ENCODE measurements at regions not wholly inside any gene's neighbourhood (a gene's known extent, or its start where the extent isn't known, plus 50 kb on each side); places are given as distances from the start of the nearest gene placed in this dataset.

DNA sequence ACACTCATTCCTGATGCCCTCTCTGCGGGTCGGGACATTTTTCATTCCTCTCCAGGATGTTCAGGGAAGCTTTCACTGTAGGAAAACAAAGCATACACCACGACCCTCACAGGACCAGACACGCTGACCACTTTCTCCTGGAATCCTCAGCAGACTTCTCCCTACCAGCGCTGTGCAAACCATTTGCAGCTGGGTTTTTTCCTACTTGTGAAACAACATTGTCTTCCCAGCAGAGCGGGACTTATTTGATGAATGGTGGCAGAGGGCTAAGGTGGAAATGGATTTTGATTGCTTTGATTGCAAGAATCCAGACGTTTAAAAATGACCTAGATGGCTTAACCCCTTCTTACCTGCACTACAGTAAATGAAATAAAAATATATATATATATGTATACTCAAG, 265.9 kb downstream of the TBC1D4 start:
- H3K36me3 ChIP-seq (ENCODE audit: control insufficient read depth, insufficient read depth, low read length) = no peaks in the 10 kb centered on the region
- H3K4me3 ChIP-seq (ENCODE audit: extremely low read depth, insufficient read depth, low read length, poor library complexity, severe bottlenecking) = no peak overlapping the region
- no peaks in the 10 kb centered on the region for H3K4me1 ChIP-seq (ENCODE audit: control insufficient read depth, insufficient read depth, low read length, poor library complexity, severe bottlenecking)
- 76 to 81% methylated on average over 2 to 5 of the region's 7 CpGs for WGBS, 2 experiments (ENCODE audit: insufficient coverage in 2 of 2)
- H3K27ac ChIP-seq (ENCODE audit: low read depth, low read length, severe bottlenecking) = peak overlapping the region; percentile 64
- no peaks in the 10 kb centered on the region for H3K9me3 ChIP-seq (ENCODE audit: control insufficient read depth, low read length)

DNA sequence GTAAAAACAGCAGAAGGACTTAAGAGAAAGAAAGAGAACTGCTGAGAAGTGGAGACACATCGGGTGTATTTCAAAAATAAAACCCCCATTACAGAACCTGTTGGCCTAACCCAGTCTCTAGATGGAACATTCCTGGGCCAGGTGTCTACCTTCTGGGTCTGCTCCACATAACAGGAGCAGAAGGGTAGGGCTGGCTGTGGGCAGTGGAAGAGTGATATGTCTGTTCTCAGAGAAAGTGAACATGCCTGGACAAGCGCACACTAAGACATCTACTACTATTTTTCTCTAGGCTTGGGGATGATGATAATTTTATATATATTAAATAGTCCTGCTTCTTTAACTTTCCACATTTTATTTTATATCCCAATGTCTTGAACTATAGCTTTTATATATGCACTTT, 267.1 kb downstream of the TBC1D4 start:
- Histone ChIP-seq H3K9me3 (ENCODE audit: control insufficient read depth, low read length) (no peaks in the 10 kb centered on the region), H3K4me3 (ENCODE audit: extremely low read depth, insufficient read depth, low read length, poor library complexity, severe bottlenecking) (no peak overlapping the region), H3K27ac (ENCODE audit: low read depth, low read length, severe bottlenecking) (no peak overlapping the region), H3K4me1 (ENCODE audit: control insufficient read depth, insufficient read depth, low read length, poor library complexity, severe bottlenecking) (no peaks in the 10 kb centered on the region), H3K36me3 (ENCODE audit: control insufficient read depth, insufficient read depth, low read length) (no peaks in the 10 kb centered on the region)
- WGBS, 2 experiments (ENCODE audit: insufficient coverage in 2 of 2) = no CpG with 5 or more reads among the region's 2 CpGs

DNA sequence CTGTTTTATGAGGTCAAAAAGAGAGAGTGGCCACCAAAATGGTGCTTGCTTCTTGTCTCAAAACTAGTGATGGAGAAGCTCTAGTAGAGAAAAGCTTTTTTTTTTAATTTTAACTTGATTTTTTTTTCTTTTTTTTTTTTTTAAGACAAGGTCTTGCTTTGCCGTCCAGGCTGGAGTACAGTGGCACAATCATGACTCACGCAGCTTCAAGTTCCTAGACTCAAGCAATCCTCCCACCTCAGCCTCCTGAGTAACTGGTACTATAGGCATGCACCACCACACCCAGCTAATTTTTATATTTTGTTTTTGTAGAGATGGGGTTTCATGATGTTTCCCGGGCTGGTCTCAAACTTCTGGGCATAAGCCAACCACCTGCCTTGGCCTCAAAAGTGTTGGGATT, 279.0 kb downstream of the TBC1D4 start:
- no peak overlapping the region for H3K4me3 ChIP-seq (ENCODE audit: extremely low read depth, insufficient read depth, low read length, poor library complexity, severe bottlenecking)
- no peaks in the 10 kb centered on the region for H3K9me3 ChIP-seq (ENCODE audit: control insufficient read depth, low read length)
- 90% methylated on average over 2 of the region's 3 CpGs; no CpG with 5 or more reads in 1 of the 2 experiments for WGBS, 2 experiments (ENCODE audit: insufficient coverage in 2 of 2)

DNA sequence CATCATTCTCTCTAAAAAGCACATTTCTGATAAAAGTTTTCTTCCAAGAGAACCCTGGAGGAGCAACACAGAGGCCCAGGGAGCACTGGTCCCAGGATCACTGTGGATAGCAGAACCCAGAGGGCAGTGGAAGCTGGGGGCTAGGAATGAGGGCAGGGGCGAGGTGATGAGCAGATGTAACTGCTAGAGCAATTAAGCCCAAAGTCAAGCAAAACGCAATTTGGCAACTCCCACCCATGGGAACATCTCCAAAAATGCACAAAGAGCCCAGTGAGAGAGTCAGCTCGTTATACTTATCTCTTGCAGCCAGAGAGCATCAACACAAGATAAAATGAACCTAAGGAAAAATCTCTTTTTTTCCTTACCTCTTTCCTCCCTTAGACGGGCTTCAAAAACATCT, 284.2 kb downstream of the TBC1D4 start:
- WGBS, 2 experiments (ENCODE audit: insufficient coverage in 2 of 2) = 80 to 83% methylated on average over 3 of the region's 4 CpGs
- no peak overlapping the region for H3K27ac ChIP-seq (ENCODE audit: low read depth, low read length, severe bottlenecking)
- no peaks in the 10 kb centered on the region for H3K9me3 ChIP-seq (ENCODE audit: control insufficient read depth, low read length)
- peaks cover 8% of the 10 kb centered on the region for H3K4me1 ChIP-seq (ENCODE audit: control insufficient read depth, insufficient read depth, low read length, poor library complexity, severe bottlenecking)
- no peaks in the 10 kb centered on the region for H3K36me3 ChIP-seq (ENCODE audit: control insufficient read depth, insufficient read depth, low read length)
- H3K4me3 ChIP-seq (ENCODE audit: extremely low read depth, insufficient read depth, low read length, poor library complexity, severe bottlenecking) = no peak overlapping the region

More for the DNA sequence above, 279.0 kb downstream of the TBC1D4 start:
- Histone ChIP-seq H3K36me3 (ENCODE audit: control insufficient read depth, insufficient read depth, low read length) (no peaks in the 10 kb centered on the region), H3K4me1 (ENCODE audit: control insufficient read depth, insufficient read depth, low read length, poor library complexity, severe bottlenecking) (no peaks in the 10 kb centered on the region), H3K27ac (ENCODE audit: low read depth, low read length, severe bottlenecking) (no peak overlapping the region)

DNA sequence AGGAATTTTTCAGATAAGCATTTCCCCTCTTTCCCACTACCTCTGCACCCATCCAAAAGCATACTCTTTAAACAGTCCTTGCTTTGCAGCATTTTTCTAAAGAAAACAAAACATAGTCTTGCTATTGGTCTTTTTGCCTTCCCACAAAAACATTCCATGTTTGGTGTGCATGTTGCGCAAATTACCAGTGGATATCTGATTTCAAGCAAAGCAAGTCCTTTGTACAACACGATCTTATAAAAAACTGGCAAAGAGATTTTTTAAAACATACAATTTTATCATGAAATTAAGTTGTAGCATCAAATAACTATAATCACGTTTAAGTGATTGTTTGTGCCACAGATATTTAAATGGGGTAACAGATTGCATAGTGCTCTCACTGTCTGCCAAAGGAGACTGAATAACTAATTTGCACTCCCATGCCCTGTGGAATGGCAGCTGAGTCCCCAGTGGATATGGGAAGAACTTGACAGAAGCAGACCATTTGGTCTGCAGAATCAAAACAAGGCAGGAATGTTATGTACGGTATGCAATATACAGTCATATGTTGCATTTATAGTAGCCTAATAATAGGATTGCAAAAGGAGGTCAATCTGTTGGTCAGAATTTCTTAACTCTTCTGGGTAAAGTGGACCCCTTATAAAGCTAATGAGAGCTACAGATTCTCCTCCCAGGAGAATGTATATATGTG, 285.7 kb downstream of the TBC1D4 start:
- Histone ChIP-seq H3K9me3 (ENCODE audit: control insufficient read depth, low read length) (no peaks in the 10 kb centered on the region), H3K27ac (ENCODE audit: low read depth, low read length, severe bottlenecking) (peak overlapping the region; percentile 57), H3K4me1 (ENCODE audit: control insufficient read depth, insufficient read depth, low read length, poor library complexity, severe bottlenecking) (peaks cover 8% of the 10 kb centered on the region), H3K36me3 (ENCODE audit: control insufficient read depth, insufficient read depth, low read length) (no peaks in the 10 kb centered on the region), H3K4me3 (ENCODE audit: extremely low read depth, insufficient read depth, low read length, poor library complexity, severe bottlenecking) (no peak overlapping the region)
- WGBS, 2 experiments (ENCODE audit: insufficient coverage in 2 of 2) = 92% methylated on average over 2 of the region's 4 CpGs; no CpG with 5 or more reads in 1 of the 2 experiments

DNA sequence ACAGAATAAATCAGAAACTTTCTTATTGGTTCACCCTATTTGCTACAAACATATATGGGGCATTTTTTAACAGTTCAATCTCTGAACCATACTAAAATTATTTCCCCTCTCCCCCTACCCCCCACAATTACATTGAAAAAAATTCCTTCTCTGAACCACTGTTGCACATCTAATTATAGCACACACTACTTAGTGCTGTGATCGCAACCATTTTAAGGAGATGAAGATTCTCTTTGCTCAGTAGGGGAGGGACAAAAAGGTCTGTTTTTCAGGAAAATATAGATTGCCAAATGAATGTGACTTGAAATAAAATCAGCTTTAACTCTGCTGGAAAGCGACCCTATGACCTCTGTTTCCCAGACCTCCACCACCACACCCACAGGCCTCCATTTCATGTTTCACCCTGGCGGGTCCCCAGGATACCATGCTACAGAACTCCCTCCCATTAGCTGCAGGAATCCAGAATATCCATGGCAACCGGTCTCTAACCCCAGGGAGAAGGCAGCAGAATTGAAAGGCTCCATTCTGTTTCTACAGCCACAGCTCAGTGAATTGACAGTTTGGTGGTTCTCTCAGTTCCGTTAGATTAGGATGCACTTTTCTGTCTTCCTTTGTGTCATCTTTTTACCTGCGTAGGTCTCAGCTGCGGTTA, 286.3 kb downstream of the TBC1D4 start:
- 40 to 69% methylated on average over 4 to 6 of the region's 7 CpGs for WGBS, 2 experiments (ENCODE audit: insufficient coverage in 2 of 2)
- Histone ChIP-seq H3K4me3 (ENCODE audit: extremely low read depth, insufficient read depth, low read length, poor library complexity, severe bottlenecking) (no peak overlapping the region), H3K27ac (ENCODE audit: low read depth, low read length, severe bottlenecking) (peak overlapping the region; percentile 57), H3K36me3 (ENCODE audit: control insufficient read depth, insufficient read depth, low read length) (no peaks in the 10 kb centered on the region), H3K4me1 (ENCODE audit: control insufficient read depth, insufficient read depth, low read length, poor library complexity, severe bottlenecking) (peaks cover 8% of the 10 kb centered on the region), H3K9me3 (ENCODE audit: control insufficient read depth, low read length) (no peaks in the 10 kb centered on the region)

DNA sequence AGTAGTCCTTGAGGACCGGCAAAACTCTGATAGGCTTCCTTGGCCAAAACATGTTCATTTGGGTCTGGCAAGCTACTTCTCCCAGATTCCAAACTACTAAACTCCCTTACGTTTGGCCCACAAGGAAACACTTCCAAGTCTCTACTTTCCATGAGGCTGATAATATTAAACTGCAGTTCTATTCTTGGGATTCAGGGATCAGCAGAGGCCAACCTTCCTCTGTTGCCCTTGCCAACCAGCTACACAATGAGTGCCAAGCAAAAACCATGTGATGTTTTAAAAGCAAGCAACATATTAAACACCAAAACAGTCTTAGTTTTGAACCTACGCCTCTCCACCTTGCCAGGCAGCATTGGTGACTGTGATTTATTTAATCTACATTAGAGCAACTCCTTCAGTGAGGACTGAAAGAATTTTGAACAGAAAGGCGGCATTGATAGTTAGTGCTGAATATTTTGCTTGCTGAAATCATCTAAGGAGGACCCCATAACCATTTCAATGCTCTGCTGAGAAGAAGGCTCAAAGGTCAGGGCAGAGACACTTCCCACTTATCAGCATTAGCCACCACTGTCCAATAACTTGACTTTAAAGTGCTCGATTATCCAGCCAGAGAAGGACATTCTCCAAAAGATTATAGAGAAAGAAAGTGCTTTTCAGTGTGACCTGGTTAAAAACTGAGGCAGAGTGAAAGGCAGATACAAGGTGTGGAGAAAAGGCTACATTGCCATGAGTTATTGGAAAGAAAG, 287.1 kb downstream of the TBC1D4 start:
- Histone ChIP-seq H3K36me3 (ENCODE audit: control insufficient read depth, insufficient read depth, low read length) (no peaks in the 10 kb centered on the region), H3K27ac (ENCODE audit: low read depth, low read length, severe bottlenecking) (no peak overlapping the region), H3K9me3 (ENCODE audit: control insufficient read depth, low read length) (no peaks in the 10 kb centered on the region), H3K4me3 (ENCODE audit: extremely low read depth, insufficient read depth, low read length, poor library complexity, severe bottlenecking) (no peak overlapping the region), H3K4me1 (ENCODE audit: control insufficient read depth, insufficient read depth, low read length, poor library complexity, severe bottlenecking) (peaks cover 8% of the 10 kb centered on the region)
- 75 to 89% methylated on average over 1 to 3 of the region's 5 CpGs for WGBS, 2 experiments (ENCODE audit: insufficient coverage in 2 of 2)

DNA sequence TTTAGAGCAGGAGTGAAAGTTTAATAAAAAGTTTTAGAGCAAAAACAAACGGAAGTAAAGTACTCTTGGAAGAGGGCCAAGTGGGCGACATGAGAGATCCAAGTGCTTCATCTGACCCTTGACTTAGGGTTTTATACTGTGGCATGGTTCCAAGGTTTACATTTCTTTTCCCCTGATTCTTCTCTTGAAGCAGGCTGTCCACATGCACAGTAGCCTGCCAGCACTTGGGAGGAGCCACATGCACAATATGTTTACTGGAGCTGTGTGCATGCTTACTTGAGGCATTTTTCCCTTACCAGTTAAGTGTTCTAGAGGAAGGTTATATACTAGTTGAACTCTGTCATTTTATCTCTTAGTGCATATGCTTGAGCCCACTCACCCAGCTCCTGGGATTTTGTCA, 295.6 kb downstream of the TBC1D4 start:
- H3K4me1 ChIP-seq (ENCODE audit: control insufficient read depth, insufficient read depth, low read length, poor library complexity, severe bottlenecking) = peaks cover 3% of the 10 kb centered on the region
- H3K27ac ChIP-seq (ENCODE audit: low read depth, low read length, severe bottlenecking) = no peak overlapping the region
- peaks cover 4% of the 10 kb centered on the region for H3K9me3 ChIP-seq (ENCODE audit: control insufficient read depth, low read length)
- 85 to 95% methylated on average over 2 of the region's 2 CpGs for WGBS, 2 experiments (ENCODE audit: insufficient coverage in 2 of 2)
- H3K36me3 ChIP-seq (ENCODE audit: control insufficient read depth, insufficient read depth, low read length) = no peaks in the 10 kb centered on the region
- no peak overlapping the region for H3K4me3 ChIP-seq (ENCODE audit: extremely low read depth, insufficient read depth, low read length, poor library complexity, severe bottlenecking)

DNA sequence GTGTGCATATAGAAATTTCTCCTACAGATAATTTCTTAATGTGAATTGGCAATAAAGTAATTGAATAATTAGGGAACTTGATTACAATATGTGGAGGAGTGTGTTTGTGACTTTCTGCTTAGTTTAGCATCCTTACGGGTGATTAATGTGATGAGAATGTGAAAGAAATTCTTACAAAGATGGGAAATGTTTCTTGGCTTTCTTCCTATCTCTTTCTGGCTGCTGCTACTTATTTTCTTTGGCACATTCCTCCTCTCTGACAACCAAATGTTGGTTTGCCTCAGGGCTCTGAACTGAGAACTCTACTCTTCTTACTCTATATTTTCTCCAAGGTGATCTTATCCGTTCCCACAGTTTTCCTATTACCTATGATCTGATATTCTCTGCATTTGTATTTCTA, 300.1 kb downstream of the TBC1D4 start:
- no peak overlapping the region for H3K4me3 ChIP-seq (ENCODE audit: extremely low read depth, insufficient read depth, low read length, poor library complexity, severe bottlenecking)
- H3K4me1 ChIP-seq (ENCODE audit: control insufficient read depth, insufficient read depth, low read length, poor library complexity, severe bottlenecking) = peaks cover 3% of the 10 kb centered on the region
- peaks cover 6% of the 10 kb centered on the region for H3K9me3 ChIP-seq (ENCODE audit: control insufficient read depth, low read length)
- no peak overlapping the region for H3K27ac ChIP-seq (ENCODE audit: low read depth, low read length, severe bottlenecking)
- no peaks in the 10 kb centered on the region for H3K36me3 ChIP-seq (ENCODE audit: control insufficient read depth, insufficient read depth, low read length)
- 100% methylated on average over 1 of the region's 2 CpGs for WGBS, 2 experiments (ENCODE audit: insufficient coverage in 2 of 2)

DNA sequence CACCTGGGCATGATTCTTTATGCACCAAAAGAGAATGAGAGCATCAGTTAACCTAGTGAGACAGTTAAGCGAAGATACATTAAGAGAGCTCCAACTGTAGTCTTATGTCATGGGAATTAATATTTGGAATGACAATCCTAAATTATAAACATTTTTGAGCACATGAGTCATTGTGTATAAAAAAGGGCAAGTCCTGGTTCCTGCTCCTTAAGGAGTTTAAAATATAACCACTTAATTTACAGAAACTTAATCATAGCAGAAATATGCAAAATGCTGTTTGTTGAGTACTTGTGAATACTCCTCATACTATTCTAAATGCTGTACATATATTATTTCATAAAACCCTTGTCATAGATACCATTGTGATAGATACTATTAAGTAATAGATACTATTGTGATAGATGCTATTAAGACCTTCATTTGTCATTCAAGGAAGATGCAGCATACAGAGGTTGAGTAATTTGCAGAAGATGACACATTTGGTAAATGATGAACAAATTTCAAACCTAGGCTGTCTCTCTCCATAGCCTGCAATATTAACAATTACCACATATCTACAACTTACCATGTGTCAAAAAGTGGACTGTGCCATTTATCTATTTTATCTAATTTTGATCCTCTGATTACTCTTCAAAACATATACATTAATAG, 301.0 kb downstream of the TBC1D4 start:
- H3K27ac ChIP-seq (ENCODE audit: low read depth, low read length, severe bottlenecking) = no peak overlapping the region
- H3K4me1 ChIP-seq (ENCODE audit: control insufficient read depth, insufficient read depth, low read length, poor library complexity, severe bottlenecking) = peaks cover 3% of the 10 kb centered on the region
- 100% methylated on average over 1 of the region's 1 CpG; no CpG with 5 or more reads in 1 of the 2 experiments for WGBS, 2 experiments (ENCODE audit: insufficient coverage in 2 of 2)
- no peak overlapping the region for H3K4me3 ChIP-seq (ENCODE audit: extremely low read depth, insufficient read depth, low read length, poor library complexity, severe bottlenecking)
- peaks cover 8% of the 10 kb centered on the region for H3K9me3 ChIP-seq (ENCODE audit: control insufficient read depth, low read length)
- no peaks in the 10 kb centered on the region for H3K36me3 ChIP-seq (ENCODE audit: control insufficient read depth, insufficient read depth, low read length)

All from mesodermal cell (in vitro differentiated cells).